ENCODE measurements at regions not wholly inside any gene's neighbourhood (a gene's known extent, or its start where the extent isn't known, plus 50 kb on each side); places are given as distances from the start of the nearest gene placed in this dataset.

- no peak for TF ChIP-seq CTCF (IDR thresholded peaks at IDR 0.05; ENCODE audit: insufficient read depth, low read depth, low read length, missing control alignments)
- no peak for DNase-seq (ENCODE audit: low read depth)
- H3K4me3 ChIP-seq (ENCODE audit: low read length) = no peak overlapping the region
Observed at GRCh38 chr3:73804204-73804603, 179.5 kb upstream of the PDZRN3 start.

- DNase-seq (ENCODE audit: low read depth) = no peak
- TF ChIP-seq CTCF (IDR thresholded peaks at IDR 0.05; ENCODE audit: insufficient read depth, low read depth, low read length, missing control alignments) = no peak
Observed at GRCh38 chr3:73801444-73801843, 176.7 kb upstream of the PDZRN3 start.

GRCh38 chr3:73797311-73797710 is 172.6 kb upstream of the PDZRN3 start:
- DNase-seq (ENCODE audit: low read depth) = no peak
- H3K4me3 ChIP-seq (ENCODE audit: low read length) = no peak overlapping the region
- TF ChIP-seq CTCF (IDR thresholded peaks at IDR 0.05; ENCODE audit: insufficient read depth, low read depth, low read length, missing control alignments) = no peak

More at GRCh38 chr3:73801444-73801843, 176.7 kb upstream of the PDZRN3 start:
- no peak overlapping the region for H3K4me3 ChIP-seq (ENCODE audit: low read length)

- no peak for TF ChIP-seq CTCF (IDR thresholded peaks at IDR 0.05; ENCODE audit: insufficient read depth, low read depth, low read length, missing control alignments)
Observed at GRCh38 chr3:73796382-73796781, 171.6 kb upstream of the PDZRN3 start.

GRCh38 chr3:73791356-73791755 is 166.6 kb upstream of the PDZRN3 start:
- no peak for TF ChIP-seq CTCF (IDR thresholded peaks at IDR 0.05; ENCODE audit: insufficient read depth, low read depth, low read length, missing control alignments)
- DNase-seq (ENCODE audit: low read depth) = no peak

More at GRCh38 chr3:73796382-73796781, 171.6 kb upstream of the PDZRN3 start:
- no peak for DNase-seq (ENCODE audit: low read depth)
- H3K4me3 ChIP-seq (ENCODE audit: low read length) = no peak overlapping the region

GRCh38 chr3:73789825-73790444 is 165.2 kb upstream of the PDZRN3 start:
- peak; percentile 21 for DNase-seq (ENCODE audit: low read depth)
- H3K4me3 ChIP-seq (ENCODE audit: low read length) = no peak overlapping the region
- TF ChIP-seq CTCF (IDR thresholded peaks at IDR 0.05; ENCODE audit: insufficient read depth, low read depth, low read length, missing control alignments) = no peak

More at GRCh38 chr3:73791356-73791755, 166.6 kb upstream of the PDZRN3 start:
- no peak overlapping the region for H3K4me3 ChIP-seq (ENCODE audit: low read length)

GRCh38 chr3:73787620-73788019 is 162.9 kb upstream of the PDZRN3 start:
- DNase-seq (ENCODE audit: low read depth) = peak; percentile 57
- no peak for TF ChIP-seq CTCF (IDR thresholded peaks at IDR 0.05; ENCODE audit: insufficient read depth, low read depth, low read length, missing control alignments)

More at GRCh38 chr3:73787620-73788019, 162.9 kb upstream of the PDZRN3 start:
- H3K4me3 ChIP-seq (ENCODE audit: low read length) = no peak overlapping the region
